ENCODE measurements at regions not wholly inside any gene's neighbourhood (a gene's known extent, or its start where the extent isn't known, plus 50 kb on each side); places are given as distances from the start of the nearest gene placed in this dataset.

DNA sequence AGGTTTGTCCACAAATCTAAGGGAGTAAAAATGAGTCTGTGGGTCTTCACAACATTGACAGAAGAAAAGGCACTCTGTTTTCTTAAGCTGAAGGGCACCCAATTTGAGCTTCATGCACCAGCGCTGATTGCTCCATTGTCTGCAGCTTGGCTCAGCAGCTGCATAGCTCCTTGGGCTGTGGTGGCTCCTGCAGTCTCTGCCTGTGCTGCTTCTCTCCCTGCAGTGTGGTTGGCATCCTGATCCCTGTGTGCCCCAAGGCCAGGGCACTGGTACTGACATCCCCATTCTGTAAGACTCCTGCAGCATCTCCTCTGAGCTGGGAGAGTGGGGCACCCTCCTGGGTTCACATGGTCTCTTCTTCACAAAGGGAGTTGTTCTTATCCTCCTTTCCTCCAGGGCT, 83.2 kb upstream of the B3GAT2 start:
- TF ChIP-seq, protein P1, sequence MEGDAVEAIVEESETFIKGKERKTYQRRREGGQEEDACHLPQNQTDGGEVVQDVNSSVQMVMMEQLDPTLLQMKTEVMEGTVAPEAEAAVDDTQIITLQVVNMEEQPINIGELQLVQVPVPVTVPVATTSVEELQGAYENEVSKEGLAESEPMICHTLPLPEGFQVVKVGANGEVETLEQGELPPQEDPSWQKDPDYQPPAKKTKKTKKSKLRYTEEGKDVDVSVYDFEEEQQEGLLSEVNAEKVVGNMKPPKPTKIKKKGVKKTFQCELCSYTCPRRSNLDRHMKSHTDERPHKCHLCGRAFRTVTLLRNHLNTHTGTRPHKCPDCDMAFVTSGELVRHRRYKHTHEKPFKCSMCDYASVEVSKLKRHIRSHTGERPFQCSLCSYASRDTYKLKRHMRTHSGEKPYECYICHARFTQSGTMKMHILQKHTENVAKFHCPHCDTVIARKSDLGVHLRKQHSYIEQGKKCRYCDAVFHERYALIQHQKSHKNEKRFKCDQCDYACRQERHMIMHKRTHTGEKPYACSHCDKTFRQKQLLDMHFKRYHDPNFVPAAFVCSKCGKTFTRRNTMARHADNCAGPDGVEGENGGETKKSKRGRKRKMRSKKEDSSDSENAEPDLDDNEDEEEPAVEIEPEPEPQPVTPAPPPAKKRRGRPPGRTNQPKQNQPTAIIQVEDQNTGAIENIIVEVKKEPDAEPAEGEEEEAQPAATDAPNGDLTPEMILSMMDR (IDR thresholded peaks at IDR 0.05; ENCODE audit: low read depth, low read length, missing control alignments): no peak
- H3K4me3 ChIP-seq (ENCODE audit: low read depth, low read length): no peak overlapping the region
- in situ Hi-C loops (cut with HindIII; ENCODE audit: low sequenced_read_pairs): no loop called here
- DNase-seq (ENCODE audit: low read depth): no peak

DNA sequence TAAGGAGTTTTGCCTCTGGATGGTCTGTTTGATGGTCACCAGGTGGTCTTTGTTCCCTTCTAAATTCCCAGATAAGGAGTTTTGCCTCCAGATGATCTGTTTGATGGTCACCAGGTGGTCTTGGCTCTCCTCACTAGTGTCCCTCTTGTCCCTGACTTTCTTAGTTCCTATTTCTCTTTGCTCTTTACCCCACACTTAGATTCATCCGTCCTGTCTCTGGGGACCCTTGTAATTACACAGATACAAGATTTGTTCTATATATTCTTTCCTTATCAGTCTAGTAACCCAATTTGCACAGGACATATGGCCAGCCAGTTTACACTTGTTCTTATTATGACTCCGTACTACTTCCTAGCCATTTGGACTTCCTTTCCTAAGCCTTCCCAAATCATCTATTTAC, 84.0 kb upstream of the B3GAT2 start:
- no peak overlapping the region for H3K4me3 ChIP-seq (ENCODE audit: low read depth, low read length)
- TF ChIP-seq, protein P1 (IDR thresholded peaks at IDR 0.05; ENCODE audit: low read depth, low read length, missing control alignments): no peak
- in situ Hi-C loops (cut with HindIII; ENCODE audit: low sequenced_read_pairs): no loop called here
- no peak for DNase-seq (ENCODE audit: low read depth)

DNA sequence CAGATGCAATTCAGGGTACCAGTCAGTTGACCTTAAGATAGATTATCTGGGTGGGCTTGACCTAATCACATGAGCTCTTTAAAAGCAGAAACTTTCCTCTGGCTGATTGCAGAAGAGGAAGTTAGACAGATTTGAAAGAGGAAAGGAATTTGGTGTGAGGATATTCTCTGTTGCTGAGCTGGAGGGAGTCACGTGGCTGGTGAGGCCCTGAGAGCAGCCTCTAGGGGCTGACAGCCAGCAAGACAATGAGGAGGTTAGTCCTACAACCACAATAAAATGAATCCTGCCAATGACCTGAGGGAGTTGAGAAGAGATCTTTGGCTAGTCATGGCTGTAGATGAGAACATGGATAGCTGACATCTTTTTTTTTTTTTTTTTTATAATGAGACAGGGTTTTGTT, 87.0 kb upstream of the B3GAT2 start:
- TF ChIP-seq, protein P1 (IDR thresholded peaks at IDR 0.05; ENCODE audit: low read depth, low read length, missing control alignments): no peak
- DNase-seq (ENCODE audit: low read depth): no peak
- H3K4me3 ChIP-seq (ENCODE audit: low read depth, low read length): no peak overlapping the region
- in situ Hi-C loops (cut with HindIII; ENCODE audit: low sequenced_read_pairs): no loop called here

DNA sequence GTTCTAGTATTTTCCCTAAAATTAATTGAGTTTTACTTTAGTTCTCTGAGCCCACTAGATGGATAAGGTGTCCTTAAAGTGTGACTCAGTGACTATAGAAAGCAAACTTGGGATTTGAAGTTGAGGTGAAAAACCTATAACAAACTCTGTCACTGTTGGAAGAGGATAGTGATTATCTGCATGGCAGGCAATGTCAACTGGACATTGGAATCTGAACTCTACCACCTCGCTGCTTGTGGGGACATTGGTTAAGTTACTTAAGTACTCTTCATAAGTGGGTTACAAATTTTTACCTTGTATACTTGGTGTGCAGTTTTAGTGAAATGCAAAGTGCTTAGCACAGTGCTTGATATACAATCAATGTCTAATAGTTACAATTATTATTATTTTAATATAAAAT, 87.9 kb upstream of the B3GAT2 start:
- no peak for DNase-seq (ENCODE audit: low read depth)
- no peak overlapping the region for H3K4me3 ChIP-seq (ENCODE audit: low read depth, low read length)
- TF ChIP-seq, protein P1 (IDR thresholded peaks at IDR 0.05; ENCODE audit: low read depth, low read length, missing control alignments): no peak
- in situ Hi-C loops (cut with HindIII; ENCODE audit: low sequenced_read_pairs): no loop called here

DNA sequence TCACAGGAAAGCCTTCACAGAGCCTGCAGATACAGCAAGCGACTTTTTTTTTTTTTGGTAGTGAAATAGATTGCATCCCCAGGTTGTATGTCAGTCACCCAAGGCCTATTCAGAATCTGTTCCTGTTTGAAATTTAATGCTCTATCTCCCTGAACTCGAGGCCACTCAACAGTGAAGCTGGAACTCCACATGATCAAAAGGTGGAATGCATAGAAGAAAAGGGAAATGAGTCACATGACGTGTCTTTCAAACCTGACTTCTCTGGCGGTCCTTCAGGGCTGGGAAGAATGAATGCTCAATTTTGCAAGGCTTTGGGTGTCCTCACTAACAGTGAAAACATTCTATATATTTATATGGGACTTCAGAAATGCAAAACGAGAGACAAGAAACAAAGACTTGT, 88.4 kb upstream of the B3GAT2 start:
- in situ Hi-C loops (cut with HindIII; ENCODE audit: low sequenced_read_pairs): no loop called here
- no peak overlapping the region for H3K4me3 ChIP-seq (ENCODE audit: low read depth, low read length)
- DNase-seq (ENCODE audit: low read depth): no peak
- TF ChIP-seq, protein P1 (IDR thresholded peaks at IDR 0.05; ENCODE audit: low read depth, low read length, missing control alignments): no peak

DNA sequence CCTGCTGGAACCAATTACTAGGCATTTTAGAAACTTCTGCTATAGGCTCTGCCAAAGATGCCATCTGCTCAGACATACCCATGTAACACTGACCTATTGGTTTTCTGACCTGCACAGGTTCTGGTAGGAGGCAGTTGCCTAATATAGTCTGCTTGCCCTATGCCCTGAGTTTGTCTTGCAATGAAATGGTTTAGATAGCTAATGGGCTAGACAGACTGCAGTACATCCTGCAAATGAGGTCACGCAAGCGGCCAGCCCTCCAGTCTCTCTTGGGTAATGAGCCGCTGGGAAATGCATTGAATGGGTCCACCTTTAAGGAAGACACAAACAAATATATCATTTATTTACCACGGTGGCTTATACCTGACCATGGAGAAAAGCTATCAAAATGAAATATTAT, 90.6 kb upstream of the B3GAT2 start:
- in situ Hi-C loops (cut with HindIII; ENCODE audit: low sequenced_read_pairs): no loop called here
- DNase-seq (ENCODE audit: low read depth): no peak
- H3K4me3 ChIP-seq (ENCODE audit: low read depth, low read length): no peak overlapping the region
- TF ChIP-seq, protein P1 (IDR thresholded peaks at IDR 0.05; ENCODE audit: low read depth, low read length, missing control alignments): no peak

Data from astrocyte of the cerebellum (primary cell).